SK-N-SH (cell line): ENCODE measurements at regions not wholly inside any gene's neighbourhood (a gene's known extent, or its start where the extent isn't known, plus 50 kb on each side); places are given as distances from the start of the nearest gene placed in this dataset.

ENCODE experiments used
- CTCF ChIA-PET: fragments of 300-600, 350-600 bp; formaldehyde crosslinking; extraction: SDS; loops from one replicate; lab custom pipeline; 2021; lab: Yijun Ruan, JAX
- POLR2A ChIA-PET: fragments of 350-600 bp; sonication (Branson Sonifier 250); formaldehyde crosslinking; extraction: SDS; loops from one replicate; lab custom pipeline; 2020; ENCODE audit warnings: antibody characterized with exemption, inconsistent platforms; lab: Yijun Ruan, JAX
- DNase-seq: peaks from one replicate; pipeline ENCODE4 v3.0.0; 2012
- H2AFZ ChIP-seq: fragments of 200-600 bp; sonication (generic); 2 replicates; pipeline ENCODE4 v1.8.1; 2016; ENCODE audit warnings: antibody characterized with exemption, mild to moderate bottlenecking, low read depth
- H3F3A ChIP-seq: fragments of 200-600 bp; sonication (generic); replicated peaks from 2 replicates; pipeline ENCODE3; 2016; ENCODE audit warnings: antibody characterized with exemption, mild to moderate bottlenecking; ENCODE audit not compliant: insufficient read depth
- H3K27ac ChIP-seq, 2 experiments: fragments of 200-500 bp in 1 of 2; fragments of 200-600 bp in 1 of 2; sonication (Bioruptor generic) in 1 of 2; sonication (generic), shearing (Covaris generic) in 1 of 2; 2 replicates each; pipeline versions ENCODE4 v1.5.1 to v1.6.1; 2014 to 2016; ENCODE audit warnings: low read depth in 2 of 2, inconsistent platforms in 1 of 2, low read length in 1 of 2, mild to moderate bottlenecking in 1 of 2, mixed read lengths in 1 of 2
- H3K27me3 ChIP-seq: fragments of 200-600 bp; sonication (generic), shearing (Covaris generic); 2 replicates; pipeline ENCODE4 v1.6.1; 2016; ENCODE audit warnings: mixed run types; ENCODE audit not compliant: insufficient read depth
- H3K36me3 ChIP-seq, 2 experiments: fragments of 200-500 bp in 1 of 2; fragments of 200-600 bp in 1 of 2; sonication (Bioruptor generic) in 1 of 2; sonication (generic) in 1 of 2; replicated peaks in 1 of 2; 2 replicates each; pipeline versions ENCODE3 to v1.5.1; 2014 to 2016; ENCODE audit warnings: low read length in 1 of 2, mild to moderate bottlenecking in 1 of 2; ENCODE audit not compliant: insufficient read depth in 2 of 2, control insufficient read depth in 1 of 2
- H3K4me1 ChIP-seq, 2 experiments: fragments of 200-500 bp in 1 of 2; fragments of 200-600 bp in 1 of 2; sonication (Bioruptor generic) in 1 of 2; sonication (generic), shearing (Covaris generic) in 1 of 2; 2 replicates each; pipeline versions ENCODE4 v1.5.1 to v1.6.1; 2014 to 2016; ENCODE audit warnings: low read depth in 1 of 2, low read length in 1 of 2, mixed run types in 1 of 2; ENCODE audit not compliant: insufficient read depth in 2 of 2, control insufficient read depth in 1 of 2
- H3K4me2 ChIP-seq: fragments of 200-600 bp; sonication (generic), shearing (Covaris generic); 2 replicates; pipeline ENCODE4 v1.6.1; 2017; ENCODE audit warnings: mixed run types
- H3K4me3 ChIP-seq, 2 experiments: fragments of 200-500 bp in 1 of 2; fragments of 200-600 bp in 1 of 2; sonication (Bioruptor generic) in 1 of 2; sonication (generic), shearing (Covaris generic) in 1 of 2; 2 replicates each; pipeline versions ENCODE4 v1.5.1 to v1.8.1; 2014 to 2016; ENCODE audit warnings: low read depth in 2 of 2, inconsistent platforms in 1 of 2, low read length in 1 of 2, mild to moderate bottlenecking in 1 of 2, mixed read lengths in 1 of 2, moderate library complexity in 1 of 2
- H3K79me2 ChIP-seq: fragments of 200-600 bp; sonication (generic); 2 replicates; pipeline ENCODE4 v1.8.1; 2017; ENCODE audit warnings: mild to moderate bottlenecking; ENCODE audit not compliant: insufficient read depth
- H3K9ac ChIP-seq: fragments of 200-600 bp; sonication (generic); 2 replicates; pipeline ENCODE4 v1.6.1; 2017; ENCODE audit warnings: mixed run types
- H3K9me2 ChIP-seq: fragments of 200-600 bp; sonication (generic); 2 replicates; pipeline ENCODE4 v1.6.1; 2017; ENCODE audit warnings: mixed run types
- H3K9me3 ChIP-seq: fragments of 200-600 bp; sonication (generic); 2 replicates; pipeline ENCODE4 v1.6.1; 2017; ENCODE audit warnings: mixed run types, mild to moderate bottlenecking, moderate library complexity
- H4K20me1 ChIP-seq: fragments of 200-600 bp; sonication (generic); 2 replicates; pipeline ENCODE4 v1.6.1; 2017; ENCODE audit warnings: mild to moderate bottlenecking, mixed run types; ENCODE audit not compliant: insufficient read depth
- ELF1 ChIP-seq: IDR thresholded peaks from 2 replicates; pipeline ENCODE4 v1.4.0; 2012
- EP300 ChIP-seq, 2 experiments: IDR thresholded peaks; 2 replicates each; pipeline versions ENCODE4 v1.4.0 to v1.6.1; 2012; ENCODE audit warnings: borderline replicate concordance in 1 of 2, low read depth in 1 of 2, low read length in 1 of 2
- EZH2phosphoT487 ChIP-seq: fragments of 200-600 bp; sonication (generic); IDR thresholded peaks from 2 replicates; pipeline ENCODE4 v1.6.1; 2017; ENCODE audit warnings: low read depth, mixed run types, mild to moderate bottlenecking, antibody characterized with exemption, moderate library complexity, borderline replicate concordance
- FOXJ3 ChIP-seq: sonication (generic); formaldehyde crosslinking; IDR thresholded peaks from 2 replicates; pipeline ENCODE4 v1.5.1; 2020; ENCODE audit warnings: mild to moderate bottlenecking, missing genetic modification reagents
- GATA2 ChIP-seq: sonication (generic); formaldehyde crosslinking; IDR thresholded peaks from 2 replicates; pipeline ENCODE4 v1.5.0; 2020; ENCODE audit warnings: mild to moderate bottlenecking, missing genetic modification reagents
- JUND ChIP-seq: IDR thresholded peaks from 2 replicates; pipeline ENCODE4 v1.4.0; 2012
- MEF2A ChIP-seq: IDR thresholded peaks from 2 replicates; pipeline ENCODE4 v1.4.0; 2012; ENCODE audit warnings: low read depth, borderline replicate concordance
- POLR2AphosphoS5 ChIP-seq: IDR thresholded peaks from 2 replicates; pipeline ENCODE4 v1.6.1; 2012; ENCODE audit warnings: low read depth, low read length
- RFX5 ChIP-seq: IDR thresholded peaks from 2 replicates; pipeline ENCODE4 v1.6.1; 2012; ENCODE audit warnings: mild to moderate bottlenecking, improper control_type of control experiment, low read length
- RXRA ChIP-seq: IDR thresholded peaks from 2 replicates; pipeline ENCODE4 v1.4.0; 2012; ENCODE audit warnings: low read depth, mild to moderate bottlenecking, borderline replicate concordance
- TAF1 ChIP-seq: IDR thresholded peaks from 2 replicates; pipeline ENCODE4 v1.6.1; 2012; ENCODE audit warnings: low read depth, mild to moderate bottlenecking, low read length, moderate library complexity, borderline replicate concordance
- TCF12 ChIP-seq: IDR thresholded peaks from 2 replicates; pipeline ENCODE4 v1.4.0; 2012
- TEAD4 ChIP-seq: IDR thresholded peaks from 2 replicates; pipeline ENCODE4 v1.4.0; 2012; ENCODE audit warnings: mild to moderate bottlenecking, borderline replicate concordance; ENCODE audit not compliant: insufficient read depth
- WGBS: methylation state at CpG from one replicate; pipeline ENCODE4 v1.1.6; 2017; ENCODE audit warnings: low lambda C conversion rate; 5-methylcytosine and 5-hydroxymethylcytosine counted together
- TF ChIP-seq, protein P1 (sequence below): IDR thresholded peaks from 2 replicates; pipeline ENCODE4 v1.6.1; 2012; ENCODE audit warnings: mild to moderate bottlenecking, low read depth, low read length, moderate library complexity
- TF ChIP-seq, protein P2 (sequence below): IDR thresholded peaks from 2 replicates; pipeline ENCODE4; 2012
- TF ChIP-seq, protein P3 (sequence below): fragments of 200-600 bp; sonication (generic); IDR thresholded peaks from 2 replicates; pipeline ENCODE4 v1.6.1; 2017; ENCODE audit warnings: antibody characterized with exemption, mild to moderate bottlenecking, moderate library complexity

DNA sequence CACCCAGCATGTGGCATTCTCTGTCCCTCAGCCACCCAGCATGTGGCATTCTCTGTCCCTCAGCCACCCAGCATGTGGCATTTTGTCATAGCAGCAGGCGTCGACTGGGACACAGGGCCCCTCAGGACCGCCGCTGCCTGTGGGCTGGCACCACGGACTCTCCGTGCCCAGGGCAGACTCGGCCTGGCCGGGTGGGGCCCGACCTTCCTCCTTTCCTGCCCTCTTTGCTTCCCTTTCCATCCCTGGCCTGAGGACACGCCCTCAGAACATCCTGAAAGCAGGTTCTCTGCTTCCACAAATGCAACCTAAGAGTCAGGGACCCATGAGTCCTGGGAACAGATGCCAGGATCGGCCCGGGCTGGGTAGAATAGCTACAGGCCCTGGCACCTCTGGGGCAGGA, 291.4 kb upstream of the SALL3 start:
- POLR2A ChIA-PET, result no interaction called here
- Histone ChIP-seq H4K20me1 (no peaks in the 10 kb centered on the region), H3F3A (no peaks in the 10 kb centered on the region), H3K27ac (no peak overlapping the region), H3K36me3 (no peaks in the 10 kb centered on the region), H3K79me2 (no peaks in the 10 kb centered on the region), H2AFZ (no peak overlapping the region), H3K27me3 (peaks cover 38% of the 10 kb centered on the region), H3K4me1 (no peaks in the 10 kb centered on the region), H3K9me3 (no peaks in the 10 kb centered on the region), H3K4me2 (no peak overlapping the region), H3K9me2 (no peaks in the 10 kb centered on the region), H3K4me3 (no peak overlapping the region), H3K9ac (no peak overlapping the region)
- TF ChIP-seq TCF12 (no peak), RXRA (no peak), TAF1 (no peak), POLR2AphosphoS5 (no peak), JUND (no peak), GATA2 (no peak), FOXJ3 (CRISPR knock-in tag) (no peak), ELF1 (no peak), TEAD4 (no peak), RFX5 (no peak), EZH2phosphoT487 (no peak), EP300 (IDR thresholded peaks at IDR 0.05; ENCODE audit: borderline replicate concordance in 1 of 2, low read depth in 1 of 2, low read length in 1 of 2) (no peak), MEF2A (no peak)
- TF ChIP-seq, protein P1, sequence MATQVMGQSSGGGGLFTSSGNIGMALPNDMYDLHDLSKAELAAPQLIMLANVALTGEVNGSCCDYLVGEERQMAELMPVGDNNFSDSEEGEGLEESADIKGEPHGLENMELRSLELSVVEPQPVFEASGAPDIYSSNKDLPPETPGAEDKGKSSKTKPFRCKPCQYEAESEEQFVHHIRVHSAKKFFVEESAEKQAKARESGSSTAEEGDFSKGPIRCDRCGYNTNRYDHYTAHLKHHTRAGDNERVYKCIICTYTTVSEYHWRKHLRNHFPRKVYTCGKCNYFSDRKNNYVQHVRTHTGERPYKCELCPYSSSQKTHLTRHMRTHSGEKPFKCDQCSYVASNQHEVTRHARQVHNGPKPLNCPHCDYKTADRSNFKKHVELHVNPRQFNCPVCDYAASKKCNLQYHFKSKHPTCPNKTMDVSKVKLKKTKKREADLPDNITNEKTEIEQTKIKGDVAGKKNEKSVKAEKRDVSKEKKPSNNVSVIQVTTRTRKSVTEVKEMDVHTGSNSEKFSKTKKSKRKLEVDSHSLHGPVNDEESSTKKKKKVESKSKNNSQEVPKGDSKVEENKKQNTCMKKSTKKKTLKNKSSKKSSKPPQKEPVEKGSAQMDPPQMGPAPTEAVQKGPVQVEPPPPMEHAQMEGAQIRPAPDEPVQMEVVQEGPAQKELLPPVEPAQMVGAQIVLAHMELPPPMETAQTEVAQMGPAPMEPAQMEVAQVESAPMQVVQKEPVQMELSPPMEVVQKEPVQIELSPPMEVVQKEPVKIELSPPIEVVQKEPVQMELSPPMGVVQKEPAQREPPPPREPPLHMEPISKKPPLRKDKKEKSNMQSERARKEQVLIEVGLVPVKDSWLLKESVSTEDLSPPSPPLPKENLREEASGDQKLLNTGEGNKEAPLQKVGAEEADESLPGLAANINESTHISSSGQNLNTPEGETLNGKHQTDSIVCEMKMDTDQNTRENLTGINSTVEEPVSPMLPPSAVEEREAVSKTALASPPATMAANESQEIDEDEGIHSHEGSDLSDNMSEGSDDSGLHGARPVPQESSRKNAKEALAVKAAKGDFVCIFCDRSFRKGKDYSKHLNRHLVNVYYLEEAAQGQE, result no peak
- TF ChIP-seq, protein P2, sequence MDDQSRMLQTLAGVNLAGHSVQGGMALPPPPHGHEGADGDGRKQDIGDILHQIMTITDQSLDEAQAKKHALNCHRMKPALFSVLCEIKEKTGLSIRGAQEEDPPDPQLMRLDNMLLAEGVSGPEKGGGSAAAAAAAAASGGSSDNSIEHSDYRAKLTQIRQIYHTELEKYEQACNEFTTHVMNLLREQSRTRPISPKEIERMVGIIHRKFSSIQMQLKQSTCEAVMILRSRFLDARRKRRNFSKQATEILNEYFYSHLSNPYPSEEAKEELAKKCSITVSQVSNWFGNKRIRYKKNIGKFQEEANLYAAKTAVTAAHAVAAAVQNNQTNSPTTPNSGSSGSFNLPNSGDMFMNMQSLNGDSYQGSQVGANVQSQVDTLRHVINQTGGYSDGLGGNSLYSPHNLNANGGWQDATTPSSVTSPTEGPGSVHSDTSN, result no peak
- TF ChIP-seq, protein P3, sequence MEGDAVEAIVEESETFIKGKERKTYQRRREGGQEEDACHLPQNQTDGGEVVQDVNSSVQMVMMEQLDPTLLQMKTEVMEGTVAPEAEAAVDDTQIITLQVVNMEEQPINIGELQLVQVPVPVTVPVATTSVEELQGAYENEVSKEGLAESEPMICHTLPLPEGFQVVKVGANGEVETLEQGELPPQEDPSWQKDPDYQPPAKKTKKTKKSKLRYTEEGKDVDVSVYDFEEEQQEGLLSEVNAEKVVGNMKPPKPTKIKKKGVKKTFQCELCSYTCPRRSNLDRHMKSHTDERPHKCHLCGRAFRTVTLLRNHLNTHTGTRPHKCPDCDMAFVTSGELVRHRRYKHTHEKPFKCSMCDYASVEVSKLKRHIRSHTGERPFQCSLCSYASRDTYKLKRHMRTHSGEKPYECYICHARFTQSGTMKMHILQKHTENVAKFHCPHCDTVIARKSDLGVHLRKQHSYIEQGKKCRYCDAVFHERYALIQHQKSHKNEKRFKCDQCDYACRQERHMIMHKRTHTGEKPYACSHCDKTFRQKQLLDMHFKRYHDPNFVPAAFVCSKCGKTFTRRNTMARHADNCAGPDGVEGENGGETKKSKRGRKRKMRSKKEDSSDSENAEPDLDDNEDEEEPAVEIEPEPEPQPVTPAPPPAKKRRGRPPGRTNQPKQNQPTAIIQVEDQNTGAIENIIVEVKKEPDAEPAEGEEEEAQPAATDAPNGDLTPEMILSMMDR, result no peak
- CTCF ChIA-PET, result no interaction called here
- no peak for DNase-seq
- under 1% methylated on average over 12 of the region's 12 CpGs for WGBS
